22Rv1 (cell line): ENCODE measurements at regions not wholly inside any gene's neighbourhood (a gene's known extent, or its start where the extent isn't known, plus 50 kb on each side); places are given as distances from the start of the nearest gene placed in this dataset.

Source experiments
- H3K27ac ChIP-seq: fragments of 450-650 bp; 2 replicates; pipeline ENCODE4 v1.5.1; 2017
- ZFX ChIP-seq: fragments of 450-650 bp; IDR thresholded peaks from 2 replicates; pipeline ENCODE4 v1.6.1; 2017; ENCODE audit warnings: antibody characterized with exemption, borderline replicate concordance
- TF ChIP-seq, protein P1 (sequence below): fragments of 450-650 bp; IDR thresholded peaks from 2 replicates; pipeline ENCODE4 v1.5.1; 2017; ENCODE audit warnings: mild to moderate bottlenecking

DNA sequence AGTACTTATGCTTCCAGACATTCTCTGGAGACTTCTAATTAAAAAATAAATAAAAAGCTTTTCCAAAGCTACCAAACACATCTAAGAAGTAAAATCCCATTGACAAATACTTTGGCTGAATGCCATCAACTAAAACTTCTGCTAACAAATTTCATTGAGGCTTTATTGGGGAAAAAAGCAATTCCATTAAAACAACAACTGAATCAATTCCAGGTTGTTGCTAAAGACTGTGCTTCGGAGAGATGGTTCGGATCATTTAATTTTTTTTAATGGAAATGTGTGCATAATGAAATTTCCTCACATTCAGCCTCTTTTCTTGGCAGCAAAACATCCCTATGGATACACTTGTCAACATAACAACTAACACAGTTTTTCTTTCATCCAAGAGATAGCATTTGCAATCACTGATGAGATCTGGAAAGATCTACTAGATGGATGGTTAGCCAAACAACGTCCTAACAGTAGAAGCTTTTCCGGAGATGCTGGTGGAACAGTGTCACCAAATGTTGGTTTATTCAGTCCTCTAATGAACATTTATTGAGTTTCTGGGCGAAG lies 446.1 kb upstream of the FAM98A start:
- no peak for TF ChIP-seq ZFX
- TF ChIP-seq, protein P1, sequence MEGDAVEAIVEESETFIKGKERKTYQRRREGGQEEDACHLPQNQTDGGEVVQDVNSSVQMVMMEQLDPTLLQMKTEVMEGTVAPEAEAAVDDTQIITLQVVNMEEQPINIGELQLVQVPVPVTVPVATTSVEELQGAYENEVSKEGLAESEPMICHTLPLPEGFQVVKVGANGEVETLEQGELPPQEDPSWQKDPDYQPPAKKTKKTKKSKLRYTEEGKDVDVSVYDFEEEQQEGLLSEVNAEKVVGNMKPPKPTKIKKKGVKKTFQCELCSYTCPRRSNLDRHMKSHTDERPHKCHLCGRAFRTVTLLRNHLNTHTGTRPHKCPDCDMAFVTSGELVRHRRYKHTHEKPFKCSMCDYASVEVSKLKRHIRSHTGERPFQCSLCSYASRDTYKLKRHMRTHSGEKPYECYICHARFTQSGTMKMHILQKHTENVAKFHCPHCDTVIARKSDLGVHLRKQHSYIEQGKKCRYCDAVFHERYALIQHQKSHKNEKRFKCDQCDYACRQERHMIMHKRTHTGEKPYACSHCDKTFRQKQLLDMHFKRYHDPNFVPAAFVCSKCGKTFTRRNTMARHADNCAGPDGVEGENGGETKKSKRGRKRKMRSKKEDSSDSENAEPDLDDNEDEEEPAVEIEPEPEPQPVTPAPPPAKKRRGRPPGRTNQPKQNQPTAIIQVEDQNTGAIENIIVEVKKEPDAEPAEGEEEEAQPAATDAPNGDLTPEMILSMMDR, result no peak
- no peak overlapping the region for H3K27ac ChIP-seq

DNA sequence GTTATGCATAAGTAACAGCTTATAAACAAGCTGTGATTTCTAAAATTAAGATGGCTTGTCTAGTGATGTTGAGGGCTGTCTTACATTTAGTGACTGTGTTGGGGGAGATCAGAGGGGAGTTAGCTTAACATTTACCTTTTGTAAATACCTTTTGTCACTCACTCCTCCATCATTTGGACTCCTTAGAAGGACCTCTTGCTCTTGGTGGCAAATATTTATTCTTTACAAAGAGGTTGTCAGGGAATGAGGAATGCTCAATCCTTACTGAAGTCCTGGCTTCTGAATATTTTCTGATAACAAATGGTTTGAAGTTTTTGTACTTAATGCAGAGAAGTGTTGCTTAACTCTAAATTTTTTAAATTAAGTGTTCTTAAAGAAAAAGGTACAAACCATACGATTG lies 438.8 kb upstream of the FAM98A start:
- TF ChIP-seq ZFX, result no peak
- TF ChIP-seq, protein P1, result no peak

DNA sequence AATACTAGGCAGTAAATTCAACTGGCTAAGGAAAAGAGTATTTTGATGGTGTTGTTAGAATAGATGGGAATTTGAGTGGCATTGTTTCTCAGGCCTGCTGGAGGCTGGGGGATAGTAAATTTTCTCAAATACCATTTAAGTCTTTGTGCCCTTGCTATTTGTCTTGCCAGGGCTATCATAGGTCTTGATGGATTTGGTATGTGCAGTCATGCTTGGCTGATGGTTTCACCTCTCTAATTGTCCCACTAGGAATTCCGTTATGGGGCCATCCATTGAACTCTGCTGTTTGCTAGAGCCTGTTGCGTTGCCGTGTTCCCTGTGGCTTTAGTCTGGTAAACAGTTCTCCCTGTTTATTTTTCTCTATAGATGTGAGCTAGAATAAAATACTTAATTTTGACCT lies 438.1 kb upstream of the FAM98A start:
- H3K27ac ChIP-seq, result no peak overlapping the region
- TF ChIP-seq, protein P1, result no peak
- no peak for TF ChIP-seq ZFX

More for the DNA sequence above, 438.8 kb upstream of the FAM98A start:
- H3K27ac ChIP-seq, result no peak overlapping the region

GRCh38 chr2:34031097-34031496 lies 432.0 kb upstream of the FAM98A start:
- H3K27ac ChIP-seq, result no peak overlapping the region
- TF ChIP-seq ZFX, result no peak
- TF ChIP-seq, protein P1, result no peak

- H3K27ac ChIP-seq, result no peak overlapping the region
- TF ChIP-seq ZFX, result no peak
- TF ChIP-seq, protein P1, result no peak
These were observed 431.2 kb upstream of the FAM98A start for GRCh38 chr2:34030273-34030672.

DNA sequence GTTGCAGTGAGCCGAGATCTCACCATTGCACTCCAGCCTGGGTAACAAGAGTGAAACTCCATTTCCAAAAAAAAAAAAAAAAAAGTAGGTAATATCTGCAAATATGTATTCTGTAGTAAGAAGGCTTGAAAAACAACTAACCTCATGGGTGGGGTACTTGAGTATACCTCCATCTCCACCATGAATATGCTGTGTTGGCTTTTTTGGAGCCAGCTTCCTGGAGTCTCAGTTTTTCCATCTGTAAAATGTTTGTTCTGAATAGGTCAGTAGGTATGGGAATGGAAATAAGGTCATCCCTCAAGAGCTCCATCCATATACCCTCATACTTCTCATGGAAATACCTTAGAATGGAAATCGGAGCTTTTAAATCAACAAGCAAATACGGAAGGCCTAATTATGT lies 430.0 kb upstream of the FAM98A start:
- TF ChIP-seq ZFX, result no peak
- no peak overlapping the region for H3K27ac ChIP-seq

- no peak overlapping the region for H3K27ac ChIP-seq
- TF ChIP-seq, protein P1, result no peak
- TF ChIP-seq ZFX, result no peak
These were observed 426.1 kb upstream of the FAM98A start for GRCh38 chr2:34025196-34025595.

GRCh38 chr2:34012715-34013302 lies 413.7 kb upstream of the FAM98A start:
- TF ChIP-seq, protein P1, result peak; percentile 92
- no peak for TF ChIP-seq ZFX

More at GRCh38 chr2:34012715-34013302, 413.7 kb upstream of the FAM98A start:
- no peak overlapping the region for H3K27ac ChIP-seq
